NCI-H345 (cell line): ENCODE measurements at regions not wholly inside any gene's neighbourhood (a gene's known extent, or its start where the extent isn't known, plus 50 kb on each side); places are given as distances from the start of the nearest gene placed in this dataset.
"Not testable (repeated sequence)": the region's sequence is repeated elsewhere in the genome, so short reads cannot be mapped to it uniquely, and the experiment has no call there.

Source experiments
- DNase-seq: peaks from one replicate; lab custom pipeline; 2025; lab: John Stamatoyannopoulos, UW

DNA sequence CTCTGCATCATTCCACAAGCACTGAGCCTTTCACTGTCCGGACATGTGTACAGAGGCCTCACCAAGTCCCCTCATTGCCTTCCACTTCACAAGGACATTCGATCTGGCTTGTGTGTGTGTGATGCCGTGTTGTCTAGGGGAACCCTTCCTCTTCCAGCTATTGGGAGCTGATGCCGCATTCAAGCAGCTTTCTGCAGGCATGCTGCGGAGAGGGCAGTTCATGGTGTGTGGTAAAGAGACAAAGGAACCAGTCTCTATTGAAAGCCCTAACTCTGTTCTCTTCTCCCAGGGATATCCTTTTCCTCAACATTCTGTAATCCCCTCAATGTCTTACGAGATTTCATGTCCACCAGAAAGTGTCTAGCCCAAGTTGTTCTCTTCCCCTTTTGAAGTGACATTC, 141.6 kb downstream of the ALOX5 start:
- no peak for DNase-seq

DNA sequence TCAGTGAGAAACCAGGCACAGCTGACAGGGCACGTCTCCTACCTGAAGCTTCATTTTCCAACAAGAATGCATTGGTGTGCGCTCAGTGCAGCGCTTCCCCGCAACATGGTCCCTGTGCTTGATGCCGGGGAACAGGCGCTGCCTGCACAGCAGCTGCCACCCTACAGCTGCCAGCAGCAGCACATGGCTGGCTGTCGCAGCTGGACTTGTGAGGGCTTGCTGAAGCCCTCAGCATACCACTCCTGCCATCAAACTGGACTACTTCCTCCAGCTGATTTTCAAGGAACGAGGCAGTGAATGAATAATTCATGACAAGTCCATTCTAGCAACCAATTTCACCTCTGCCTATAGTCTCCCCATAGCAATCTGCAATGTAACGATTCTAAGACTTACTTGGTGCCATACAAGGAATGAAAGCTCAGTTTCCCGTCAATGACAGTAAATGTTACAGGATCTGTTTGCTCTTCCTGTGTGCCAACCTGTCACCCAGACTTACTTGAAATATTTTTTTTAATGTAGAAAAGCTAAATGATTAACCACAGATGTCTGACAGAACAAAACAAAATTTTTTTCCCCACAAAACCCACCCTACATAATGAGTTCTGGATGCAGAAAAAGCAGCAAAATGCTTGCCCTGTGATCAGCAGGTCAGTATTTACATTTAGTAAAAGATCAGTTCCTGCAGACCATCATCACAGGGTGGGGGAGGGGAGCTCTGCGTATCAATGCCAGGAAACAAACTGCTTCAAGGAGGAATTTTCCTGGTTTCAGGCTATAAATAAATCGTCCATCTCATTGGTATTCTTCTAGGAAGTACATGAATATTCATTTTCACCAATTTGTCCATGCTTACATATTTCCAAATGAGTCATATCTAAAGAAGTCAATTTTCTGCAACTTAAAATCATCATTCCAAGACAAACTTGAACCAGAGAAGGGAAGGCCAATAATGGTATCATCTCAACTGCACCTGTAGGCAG, 140.6 kb downstream of the ALOX5 start:
- DNase-seq: peak; percentile 22

DNA sequence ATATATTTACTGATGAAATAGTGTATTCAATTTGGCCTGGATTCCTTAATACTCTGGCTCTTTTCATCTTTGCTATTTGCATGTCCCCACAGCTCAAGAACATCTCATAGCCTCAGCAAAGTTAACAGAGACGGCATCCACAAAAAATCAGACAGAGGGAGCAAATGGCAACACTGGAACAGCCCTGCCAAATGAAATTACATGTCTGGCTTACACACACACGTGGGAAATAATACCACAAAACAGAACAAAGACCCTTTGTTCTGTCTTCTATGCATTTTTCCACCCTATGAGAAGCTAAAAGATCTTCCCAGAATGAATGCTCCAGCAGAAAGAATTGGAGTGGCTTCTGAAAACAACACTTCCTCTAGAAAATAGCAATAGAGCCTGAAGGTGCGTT, 139.5 kb downstream of the ALOX5 start:
- DNase-seq: no peak

DNA sequence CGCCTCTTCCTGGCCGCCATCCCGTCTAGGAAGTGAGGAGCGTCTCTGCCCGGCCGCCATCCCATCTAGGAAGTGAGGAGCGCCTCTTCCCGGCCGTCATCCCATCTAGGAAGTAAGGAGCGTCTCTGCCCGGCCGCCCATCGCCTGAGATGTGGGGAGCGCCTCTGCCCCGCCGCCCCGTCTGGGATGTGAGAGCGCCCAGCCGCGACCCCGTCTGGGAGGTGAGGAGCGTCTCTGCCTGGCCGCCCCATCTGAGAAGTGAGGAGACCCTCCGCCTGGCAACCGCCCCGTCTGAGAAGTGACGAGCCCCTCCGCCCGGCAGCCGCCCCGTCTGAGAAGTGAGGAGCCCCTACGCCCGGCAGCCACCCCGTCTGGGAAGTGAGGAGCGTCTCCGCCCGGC, 137.9 kb downstream of the ALOX5 start:
- DNase-seq: not testable (repeated sequence)

DNA sequence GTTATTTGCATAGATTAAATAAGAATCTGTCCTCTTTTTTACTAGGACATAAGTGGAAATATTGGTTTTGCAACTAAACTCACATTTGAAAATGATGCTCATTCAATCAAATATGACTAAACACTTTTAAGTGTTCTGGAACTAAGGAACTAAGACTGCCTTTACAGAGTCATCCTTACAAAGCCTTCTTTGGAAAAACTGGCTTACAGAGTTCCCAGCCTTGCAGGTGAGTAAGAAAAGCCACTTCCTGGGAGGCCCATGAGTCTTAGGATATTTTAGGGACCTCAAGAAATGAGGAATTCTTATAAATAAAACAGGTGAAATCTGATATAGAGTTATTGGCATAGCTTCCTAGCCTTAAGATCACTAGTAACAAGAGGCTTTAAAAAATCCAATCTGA, 135.5 kb downstream of the ALOX5 start:
- no peak for DNase-seq

DNA sequence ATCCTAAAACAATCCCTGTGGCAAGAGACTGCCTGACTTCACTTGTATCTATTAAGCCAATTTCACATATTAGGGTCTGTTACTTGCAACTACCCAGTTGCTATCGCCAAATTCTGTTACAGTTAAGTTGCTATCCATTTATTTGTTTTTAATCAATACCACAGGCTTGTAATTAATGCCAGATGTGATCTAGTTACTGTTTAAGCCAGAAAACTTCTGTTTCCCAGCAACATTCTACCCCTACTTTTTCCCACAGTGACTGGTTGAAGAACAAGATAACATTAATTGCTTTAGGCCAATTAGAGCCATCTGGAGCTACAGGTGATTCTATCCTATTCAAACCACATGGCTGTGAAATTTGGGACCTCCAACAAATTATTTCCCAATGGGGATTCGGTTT, 131.3 kb downstream of the ALOX5 start:
- no peak for DNase-seq

DNA sequence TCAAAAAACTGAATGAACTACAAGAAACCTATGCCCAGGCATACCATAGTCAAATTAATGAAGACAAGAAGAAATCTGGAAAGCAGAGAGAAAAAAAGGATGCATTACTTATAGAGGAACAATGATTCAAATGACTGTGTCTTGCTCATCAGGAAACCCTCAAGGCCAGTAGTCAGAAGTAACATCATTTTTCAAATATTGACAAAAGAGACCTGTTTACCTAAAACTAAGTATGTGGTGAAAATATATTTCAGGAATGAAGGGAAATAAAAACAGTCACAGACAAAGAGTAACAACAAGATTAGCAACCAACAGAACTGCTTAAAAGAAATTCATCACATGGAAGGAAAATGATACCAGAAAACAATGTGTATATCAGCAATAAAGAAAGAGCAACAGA, 128.4 kb downstream of the ALOX5 start:
- no peak for DNase-seq

DNA sequence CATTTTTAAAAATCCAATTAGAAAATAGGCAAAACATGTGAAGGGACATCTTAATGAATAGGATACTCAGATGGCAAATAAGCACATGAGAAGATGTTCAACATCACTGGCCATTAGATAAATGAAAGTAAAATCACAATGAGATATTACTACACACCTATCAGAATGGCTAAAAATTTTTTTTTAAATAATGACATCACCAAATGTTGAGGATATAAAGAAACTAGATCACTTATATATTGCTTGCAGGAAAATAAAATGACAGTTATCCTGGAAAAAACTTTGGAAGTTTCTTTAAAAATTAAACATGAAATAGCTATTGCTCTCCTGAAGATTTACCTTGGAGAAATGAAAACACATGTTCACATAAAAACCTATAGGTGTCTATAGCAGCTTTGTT, 127.8 kb downstream of the ALOX5 start:
- DNase-seq: no peak

DNA sequence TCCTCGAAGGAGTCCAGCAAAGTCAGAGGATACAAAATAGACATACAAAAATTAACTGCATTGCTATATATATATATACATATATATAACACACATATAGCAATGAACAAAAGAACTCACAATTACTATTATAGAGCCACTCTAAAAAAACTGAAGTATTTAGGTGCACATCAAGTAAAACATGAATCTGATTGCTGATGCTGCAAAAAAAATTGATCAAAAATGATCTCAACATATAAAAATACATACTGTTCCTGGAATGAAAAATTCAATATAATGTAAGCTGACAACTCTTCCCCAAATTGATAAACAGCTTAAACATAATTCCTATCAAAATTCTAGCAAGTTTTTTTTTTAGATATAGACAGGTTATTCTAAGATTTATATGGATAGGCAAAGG, 126.8 kb downstream of the ALOX5 start:
- no peak for DNase-seq

DNA sequence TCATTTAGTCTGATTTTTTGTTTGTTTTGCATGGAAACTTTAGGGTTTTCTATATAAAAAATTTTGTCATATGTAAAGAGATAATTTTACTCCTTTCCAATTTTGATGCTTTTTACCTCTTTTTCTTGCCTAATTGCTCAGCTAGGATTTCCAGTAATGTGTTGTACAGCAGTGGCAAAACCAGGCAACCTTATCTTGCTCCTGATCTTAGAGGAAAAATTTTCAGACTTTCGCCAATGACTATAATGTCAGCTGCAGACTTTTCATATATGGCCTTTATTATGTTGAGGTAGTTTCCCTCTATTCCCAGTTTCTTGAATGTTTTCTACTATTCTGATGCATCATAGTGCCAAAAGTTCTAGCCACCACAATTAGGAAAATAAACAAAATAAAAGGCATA, 126.3 kb downstream of the ALOX5 start:
- no peak for DNase-seq

DNA sequence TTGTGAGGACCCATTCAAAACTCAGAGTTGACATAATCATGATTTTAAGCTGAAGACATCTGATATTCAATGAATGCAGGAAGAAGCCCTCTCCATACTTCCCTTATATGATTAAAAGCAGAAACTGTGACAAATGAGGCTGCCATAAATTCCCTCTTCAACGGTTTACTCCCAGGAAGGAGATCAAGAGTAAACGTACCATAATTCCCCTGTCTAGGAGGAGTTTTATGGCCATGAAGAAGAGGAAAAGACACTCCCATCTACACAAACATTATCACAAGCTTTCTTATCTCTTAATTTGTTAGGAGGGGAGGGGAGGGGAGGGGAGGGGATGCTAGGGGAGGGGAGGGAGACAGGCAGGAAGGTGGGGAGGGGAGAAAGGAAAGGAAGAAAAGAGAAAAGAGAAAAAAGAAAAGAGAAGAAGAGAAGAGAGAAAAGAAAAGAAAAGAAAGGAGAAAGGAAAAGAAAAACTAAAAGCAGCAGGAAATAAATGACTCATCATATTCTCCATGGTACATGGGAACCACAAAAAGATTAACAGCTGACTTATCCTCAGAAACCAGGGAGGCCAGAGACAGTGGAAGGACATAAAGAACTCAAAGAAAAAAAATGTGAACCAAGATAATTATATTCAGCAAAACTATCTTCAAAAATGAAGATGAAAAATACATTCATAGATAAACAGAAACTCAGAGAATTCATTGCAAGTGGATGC, 121.6 kb downstream of the ALOX5 start:
- DNase-seq: no peak
